Esophagus squamous epithelium (tissue), 4 donors: ENCODE measurements at regions not wholly inside any gene's neighbourhood (a gene's known extent, or its start where the extent isn't known, plus 50 kb on each side); places are given as distances from the start of the nearest gene placed in this dataset.

ENCODE experiments used
- POLR2A ChIP-seq, 4 donors: fragments of 450-650 bp; IDR thresholded peaks; one replicate each; pipeline ENCODE4 v1.6.1; 2017; ENCODE audit warnings: antibody characterized with exemption in 4 of 4, mild to moderate bottlenecking in 4 of 4, moderate library complexity in 3 of 4
- TF ChIP-seq, protein P1 (sequence below), 6 experiments: fragments of 450-650 bp in 4 of 6; fragments of 200-600 bp in 2 of 6; sonication (generic) in 2 of 6; IDR thresholded peaks; one replicate each; pipeline ENCODE4 v1.5.1; 2016 to 2019; ENCODE audit warnings: antibody characterized with exemption in 6 of 6, mild to moderate bottlenecking in 4 of 6, moderate library complexity in 4 of 6

DNA sequence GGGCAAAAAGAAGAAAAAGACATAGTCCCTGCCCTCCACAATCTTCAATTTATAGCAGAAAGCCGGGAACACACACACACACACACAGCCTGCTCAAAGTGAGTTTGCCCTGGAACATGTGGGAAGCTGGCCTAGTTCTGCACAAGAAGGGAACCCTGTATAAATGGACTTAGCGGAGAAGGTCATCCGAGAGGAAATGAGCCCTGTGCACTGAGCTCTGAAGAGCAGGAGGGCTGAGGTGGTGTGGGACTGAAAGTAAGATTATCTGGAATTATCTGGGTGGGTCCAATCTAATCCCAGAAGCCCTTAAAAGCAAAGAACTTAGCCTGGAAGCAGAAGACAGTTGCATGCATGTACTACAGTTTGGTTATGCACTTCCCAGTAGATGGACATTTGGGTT, 90.0 kb upstream of the CTSV start:
- TF ChIP-seq, protein P1, sequence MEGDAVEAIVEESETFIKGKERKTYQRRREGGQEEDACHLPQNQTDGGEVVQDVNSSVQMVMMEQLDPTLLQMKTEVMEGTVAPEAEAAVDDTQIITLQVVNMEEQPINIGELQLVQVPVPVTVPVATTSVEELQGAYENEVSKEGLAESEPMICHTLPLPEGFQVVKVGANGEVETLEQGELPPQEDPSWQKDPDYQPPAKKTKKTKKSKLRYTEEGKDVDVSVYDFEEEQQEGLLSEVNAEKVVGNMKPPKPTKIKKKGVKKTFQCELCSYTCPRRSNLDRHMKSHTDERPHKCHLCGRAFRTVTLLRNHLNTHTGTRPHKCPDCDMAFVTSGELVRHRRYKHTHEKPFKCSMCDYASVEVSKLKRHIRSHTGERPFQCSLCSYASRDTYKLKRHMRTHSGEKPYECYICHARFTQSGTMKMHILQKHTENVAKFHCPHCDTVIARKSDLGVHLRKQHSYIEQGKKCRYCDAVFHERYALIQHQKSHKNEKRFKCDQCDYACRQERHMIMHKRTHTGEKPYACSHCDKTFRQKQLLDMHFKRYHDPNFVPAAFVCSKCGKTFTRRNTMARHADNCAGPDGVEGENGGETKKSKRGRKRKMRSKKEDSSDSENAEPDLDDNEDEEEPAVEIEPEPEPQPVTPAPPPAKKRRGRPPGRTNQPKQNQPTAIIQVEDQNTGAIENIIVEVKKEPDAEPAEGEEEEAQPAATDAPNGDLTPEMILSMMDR (IDR thresholded peaks at IDR 0.05): no peak
- no peak for TF ChIP-seq POLR2A (IDR thresholded peaks at IDR 0.05)
